Ovary (tissue), 7 donors: ENCODE measurements at regions not wholly inside any gene's neighbourhood (a gene's known extent, or its start where the extent isn't known, plus 50 kb on each side); places are given as distances from the start of the nearest gene placed in this dataset.

Experiments used
- DNase-seq, 5 donors: peaks; one replicate each; pipeline ENCODE4 v3.0.0-alpha.2; 2019 to 2020
- H3K27ac ChIP-seq, 2 donors: fragments of 200-600 bp; one replicate each; pipeline versions ENCODE4 v1.5.1 to v1.8.0; 2019 to 2022
- H3K27me3 ChIP-seq: fragments of 200-600 bp; one replicate; pipeline ENCODE4 v1.8.0; 2022
- H3K36me3 ChIP-seq: fragments of 200-600 bp; sonication (generic); one replicate; pipeline ENCODE4 v1.5.1; 2019
- H3K4me1 ChIP-seq: one replicate; pipeline ENCODE4 v1.8.1; 2013; ENCODE audit warnings: mild to moderate bottlenecking, moderate library complexity; ENCODE audit not compliant: insufficient read depth
- H3K4me3 ChIP-seq: fragments of 200-600 bp; sonication (generic); one replicate; pipeline ENCODE4 v1.5.1; 2017
- H3K9me3 ChIP-seq, 2 donors: fragments of 200-600 bp in 1 of 2; sonication (generic) in 1 of 2; one replicate each; pipeline versions ENCODE4 v1.5.1 to v1.8.1; 2013 to 2019; ENCODE audit warnings: mild to moderate bottlenecking in 1 of 2, moderate library complexity in 1 of 2
- EP300 ChIP-seq: sonication (generic); formaldehyde crosslinking; IDR thresholded peaks from one replicate; pipeline ENCODE4 v1.6.1; 2017; ENCODE audit warnings: antibody characterized with exemption
- POLR2A ChIP-seq: fragments of 450-650 bp; IDR thresholded peaks from one replicate; pipeline ENCODE4 v1.6.1; 2017; ENCODE audit warnings: antibody characterized with exemption, mild to moderate bottlenecking, moderate library complexity
- WGBS, 3 donors: extraction: QIAGEN DNeasy Blood & Tissue Kit in 1 of 3; methylation state at CpG; one replicate each; pipeline versions ENCODE4 v1.1.5 to v1.1.7; 2013 to 2017; 5-methylcytosine and 5-hydroxymethylcytosine counted together
- intact Hi-C, 4 donors: fragments of 100-400 bp; cut with DNase I; formaldehyde crosslinking; loops; one replicate each; pipeline versions ENCODE4 v1.11.0 to v1.15.1; 2022 to 2023
- TF ChIP-seq, protein P1 (sequence below), 3 donors: fragments of 450-650 bp in 2 of 3; fragments of 200-600 bp in 1 of 3; IDR thresholded peaks; one replicate each; pipeline versions ENCODE4 v1.5.1 to v1.8.0; 2016 to 2022; ENCODE audit warnings: antibody characterized with exemption in 3 of 3, mild to moderate bottlenecking in 1 of 3
- donor health status: DM: no; HTN: no; CAD: no; lungs with moderate emphysema.
- donor health status: DM: no; HTN: no; CAD: no.
- donor health status: Bipolar disorder and iron deficiency.
- donor health status: DM: no; HTN: no; CAD: no.
- donor health status: DM: yes; HTN: yes; CAD: no.

DNA sequence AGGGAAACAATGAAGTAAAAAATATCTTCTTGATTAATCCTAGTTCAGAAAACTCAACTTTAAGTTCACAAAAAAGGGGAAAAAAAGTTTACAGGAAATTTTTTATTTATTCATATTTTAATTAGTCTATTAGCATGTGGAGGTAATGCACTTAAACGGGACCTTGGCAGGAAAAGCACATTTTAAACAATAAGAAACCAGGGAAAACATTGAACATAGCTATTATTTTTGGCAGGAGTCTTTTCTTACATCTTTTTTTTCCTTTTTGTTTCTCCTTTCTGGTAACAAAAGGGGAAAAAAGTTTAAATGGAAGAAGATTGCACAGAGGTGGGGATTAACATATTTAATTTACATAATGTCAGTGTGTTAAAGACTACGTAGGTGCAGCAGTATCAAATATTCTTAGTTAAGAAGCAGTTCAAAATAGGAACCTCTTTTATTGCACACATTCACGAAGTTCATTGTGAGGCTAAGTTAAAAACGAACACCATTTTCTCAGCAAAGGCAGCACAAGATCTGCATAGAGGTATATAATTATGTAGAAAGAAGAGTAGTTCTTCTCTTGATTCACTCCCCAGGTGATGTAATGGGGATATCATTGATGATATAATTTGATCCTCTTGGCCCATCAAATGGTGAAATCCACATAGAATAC, 940.5 kb downstream of the CDH11 start:
- no peaks in the 10 kb centered on the region for H3K36me3 ChIP-seq
- intact Hi-C loops, result no loop called here
- no peak overlapping the region for H3K27ac ChIP-seq
- TF ChIP-seq, protein P1, sequence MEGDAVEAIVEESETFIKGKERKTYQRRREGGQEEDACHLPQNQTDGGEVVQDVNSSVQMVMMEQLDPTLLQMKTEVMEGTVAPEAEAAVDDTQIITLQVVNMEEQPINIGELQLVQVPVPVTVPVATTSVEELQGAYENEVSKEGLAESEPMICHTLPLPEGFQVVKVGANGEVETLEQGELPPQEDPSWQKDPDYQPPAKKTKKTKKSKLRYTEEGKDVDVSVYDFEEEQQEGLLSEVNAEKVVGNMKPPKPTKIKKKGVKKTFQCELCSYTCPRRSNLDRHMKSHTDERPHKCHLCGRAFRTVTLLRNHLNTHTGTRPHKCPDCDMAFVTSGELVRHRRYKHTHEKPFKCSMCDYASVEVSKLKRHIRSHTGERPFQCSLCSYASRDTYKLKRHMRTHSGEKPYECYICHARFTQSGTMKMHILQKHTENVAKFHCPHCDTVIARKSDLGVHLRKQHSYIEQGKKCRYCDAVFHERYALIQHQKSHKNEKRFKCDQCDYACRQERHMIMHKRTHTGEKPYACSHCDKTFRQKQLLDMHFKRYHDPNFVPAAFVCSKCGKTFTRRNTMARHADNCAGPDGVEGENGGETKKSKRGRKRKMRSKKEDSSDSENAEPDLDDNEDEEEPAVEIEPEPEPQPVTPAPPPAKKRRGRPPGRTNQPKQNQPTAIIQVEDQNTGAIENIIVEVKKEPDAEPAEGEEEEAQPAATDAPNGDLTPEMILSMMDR (IDR thresholded peaks at IDR 0.05), result no peak
- TF ChIP-seq EP300 (no peak), POLR2A (no peak)
- no peaks in the 10 kb centered on the region for H3K4me1 ChIP-seq
- H3K4me3 ChIP-seq, result no peak overlapping the region
- 50 to 54% (median 54%) methylated on average over 4 of the region's 4 CpGs for WGBS, 3 donors
- H3K9me3 ChIP-seq, result no peaks in the 10 kb centered on the region
- no peak for DNase-seq
- no peaks in the 10 kb centered on the region for H3K27me3 ChIP-seq

DNA sequence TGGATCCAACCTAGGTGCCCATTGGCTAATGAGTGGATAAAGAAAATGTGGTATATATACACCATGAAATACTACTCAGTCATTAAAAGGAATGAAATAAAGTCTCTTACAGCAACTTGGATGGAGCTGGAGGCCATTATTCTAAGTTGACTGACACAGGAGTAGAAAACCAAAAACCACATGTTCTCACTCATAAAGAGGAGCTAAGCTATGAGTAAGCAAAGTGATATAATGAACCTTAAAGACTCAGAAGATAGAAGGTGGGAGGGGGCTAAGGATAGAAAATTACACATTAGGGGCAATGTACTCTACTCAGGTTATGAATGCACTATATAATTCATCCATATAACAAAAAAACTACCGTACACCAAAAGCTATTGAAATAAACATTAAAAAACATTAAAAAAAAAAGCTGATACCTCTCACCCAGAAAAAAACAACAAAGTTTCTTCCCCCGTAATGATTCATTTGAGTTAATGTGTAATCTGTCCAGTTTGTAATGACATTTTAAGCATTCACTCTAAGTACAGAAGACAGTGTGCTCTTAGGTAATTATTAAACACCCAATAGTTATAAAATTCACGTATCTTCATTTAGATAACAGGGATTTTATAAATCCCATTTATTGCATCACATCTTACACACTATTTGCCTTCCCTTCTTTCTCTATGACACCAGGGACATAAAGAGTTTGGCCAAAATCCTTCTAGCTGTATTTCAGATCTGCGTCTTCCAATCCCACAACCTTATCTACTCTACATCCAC, 941.5 kb downstream of the CDH11 start:
- no peak for DNase-seq
- Histone ChIP-seq H3K36me3 (no peaks in the 10 kb centered on the region), H3K27ac (no peak overlapping the region), H3K9me3 (no peaks in the 10 kb centered on the region), H3K4me3 (no peak overlapping the region), H3K27me3 (no peaks in the 10 kb centered on the region), H3K4me1 (no peaks in the 10 kb centered on the region)
- TF ChIP-seq, protein P1 (IDR thresholded peaks at IDR 0.05), result no peak
- no peak for TF ChIP-seq POLR2A
- no peak for TF ChIP-seq EP300
- 71 to 88% (median 83%) methylated on average over 4 of the region's 4 CpGs for WGBS, 3 donors
- intact Hi-C loops, result no loop called here

DNA sequence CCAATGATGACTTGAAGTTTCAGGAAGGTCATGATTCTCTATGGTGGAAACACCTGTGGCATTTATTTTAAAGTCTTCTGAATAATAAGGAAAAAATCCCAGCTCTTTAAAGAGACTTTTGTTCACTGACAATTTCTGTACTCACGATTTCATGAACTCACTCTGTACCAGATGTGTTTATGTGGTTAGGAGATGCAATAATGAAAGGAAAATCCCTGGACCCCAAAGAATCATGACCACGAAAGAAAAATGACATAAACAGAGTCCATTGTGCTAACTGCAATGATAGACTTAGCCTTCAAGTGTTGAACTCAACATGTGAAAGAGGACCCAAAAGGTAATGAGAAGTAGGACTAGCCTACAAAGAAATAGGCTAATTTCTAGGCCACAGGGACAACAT, 947.5 kb downstream of the CDH11 start:
- intact Hi-C loops, result no loop called here
- no peak overlapping the region for H3K4me3 ChIP-seq

DNA sequence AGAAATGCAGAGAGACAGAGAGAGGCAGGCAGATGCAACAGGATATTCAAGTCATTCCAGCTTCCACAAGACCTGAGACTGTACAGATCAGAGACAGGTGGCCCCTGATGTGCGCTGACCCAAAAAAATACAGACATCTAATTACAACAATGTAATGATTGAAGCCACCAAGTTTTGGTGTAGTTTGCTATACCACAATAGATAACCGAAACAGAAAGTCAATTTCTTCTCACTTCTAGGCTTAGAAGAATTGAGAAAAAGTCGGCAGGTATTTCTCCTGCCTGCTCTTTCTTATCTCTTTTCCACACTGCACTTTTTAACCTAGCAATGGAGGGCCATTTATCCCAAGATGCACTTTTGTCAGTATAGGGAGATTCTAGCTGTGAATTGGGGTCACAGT, 949.2 kb downstream of the CDH11 start:
- Histone ChIP-seq H3K27ac (no peak overlapping the region), H3K36me3 (no peaks in the 10 kb centered on the region), H3K9me3 (no peaks in the 10 kb centered on the region), H3K4me3 (no peak overlapping the region), H3K27me3 (no peaks in the 10 kb centered on the region), H3K4me1 (no peaks in the 10 kb centered on the region)
- no peak for DNase-seq
- TF ChIP-seq, protein P1 (IDR thresholded peaks at IDR 0.05), result no peak
- TF ChIP-seq EP300 (no peak), POLR2A (no peak)
- WGBS, 3 donors, result 74 to 95% (median 83%) methylated on average over 3 of the region's 3 CpGs
- intact Hi-C loops, result no loop called here

More for the DNA sequence above, 947.5 kb downstream of the CDH11 start:
- no peak overlapping the region for H3K27ac ChIP-seq
- TF ChIP-seq POLR2A, result no peak
- TF ChIP-seq, protein P1 (IDR thresholded peaks at IDR 0.05), result no peak
- no peak for TF ChIP-seq EP300
- H3K27me3 ChIP-seq, result no peaks in the 10 kb centered on the region
- H3K36me3 ChIP-seq, result no peaks in the 10 kb centered on the region
- no peaks in the 10 kb centered on the region for H3K4me1 ChIP-seq
- 64 to 73% (median 66%) methylated on average over 2 of the region's 2 CpGs for WGBS, 3 donors
- no peak for DNase-seq
- H3K9me3 ChIP-seq, result no peaks in the 10 kb centered on the region
